GM21717 (cell line): ENCODE measurements at regions not wholly inside any gene's neighbourhood (a gene's known extent, or its start where the extent isn't known, plus 50 kb on each side); places are given as distances from the start of the nearest gene placed in this dataset.

Experiments used
- ATAC-seq: cut with Tn5 transposase; IDR thresholded peaks from one replicate; pipeline ENCODE4 v1.9.1; 2021; ENCODE audit warnings: mild to moderate bottlenecking, moderate library complexity; ENCODE audit not compliant: unreplicated experiment

DNA sequence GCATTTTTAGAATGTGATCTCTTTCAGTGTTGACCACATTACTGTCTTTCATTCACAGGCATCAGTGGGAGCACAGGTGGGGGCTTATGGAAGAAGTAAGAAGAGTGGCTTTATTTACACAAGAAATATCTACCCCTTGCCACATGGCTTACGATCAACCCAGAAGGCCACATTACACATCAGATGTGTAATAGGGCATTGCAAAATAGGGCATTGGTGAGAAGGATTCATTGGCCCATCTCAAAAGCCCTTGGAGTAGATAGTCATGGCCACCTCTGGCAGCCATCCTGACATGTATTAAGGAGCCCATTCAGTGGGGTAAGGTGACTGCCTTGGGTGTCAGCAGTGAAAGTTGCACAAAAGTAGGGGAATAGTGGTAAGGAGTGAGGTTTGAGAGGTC is 97.5 kb downstream of the MAFB start:
- no peak for ATAC-seq

DNA sequence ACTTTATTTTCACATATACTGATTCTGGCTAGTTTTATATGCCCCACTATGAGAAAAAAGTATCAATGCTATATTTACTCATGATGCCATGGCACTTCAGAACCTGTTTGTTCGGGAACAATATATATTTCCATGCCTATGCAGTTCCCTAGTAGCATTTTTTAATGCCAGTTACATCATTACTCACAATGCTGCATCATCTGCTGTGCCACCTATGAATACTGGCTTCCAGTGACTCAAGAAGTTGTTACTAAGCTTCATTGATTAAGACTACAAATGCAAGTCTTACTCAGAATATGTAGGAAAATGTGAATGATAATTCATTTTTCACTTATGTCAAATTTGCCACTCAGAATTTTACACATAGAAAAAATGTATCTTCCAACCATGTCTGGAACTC is 97.9 kb downstream of the MAFB start:
- no peak for ATAC-seq

DNA sequence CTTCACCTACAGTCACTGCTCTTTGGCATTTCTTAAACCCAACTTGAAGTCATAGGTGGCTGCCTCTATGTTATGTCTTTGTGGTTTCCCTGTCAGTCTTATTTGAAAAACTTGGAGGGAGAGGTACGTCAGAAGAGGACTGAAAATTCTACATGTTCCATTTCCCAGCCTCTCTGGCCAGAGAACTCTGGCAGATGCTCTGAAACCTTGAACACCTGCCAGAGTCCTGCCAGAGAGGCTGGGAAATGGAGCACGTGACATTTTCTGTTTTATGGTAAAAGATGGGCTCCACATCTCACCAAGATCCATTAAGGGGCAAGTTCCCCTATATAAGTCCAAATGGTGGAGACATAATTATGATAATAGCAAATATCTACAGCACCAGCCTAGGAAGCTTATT is 99.5 kb downstream of the MAFB start:
- ATAC-seq: no peak

DNA sequence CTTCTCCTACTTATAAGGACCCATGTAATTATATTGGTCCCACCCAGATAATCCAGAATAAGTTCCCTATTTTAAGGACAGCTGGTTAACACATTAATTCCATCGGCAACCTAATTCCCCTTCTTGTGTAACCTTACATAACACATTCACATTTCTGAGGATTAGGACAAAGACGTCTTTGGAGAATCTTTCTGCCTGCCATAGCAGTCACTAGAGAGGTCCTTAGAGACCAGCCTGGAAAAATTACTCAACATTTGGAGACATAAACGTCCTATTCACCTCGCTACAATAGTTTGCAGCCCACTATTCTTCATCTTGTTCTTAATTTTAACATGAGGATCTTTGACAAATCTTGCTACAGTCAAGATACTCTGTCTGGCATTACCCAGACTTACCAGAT is 100.1 kb downstream of the MAFB start:
- no peak for ATAC-seq

DNA sequence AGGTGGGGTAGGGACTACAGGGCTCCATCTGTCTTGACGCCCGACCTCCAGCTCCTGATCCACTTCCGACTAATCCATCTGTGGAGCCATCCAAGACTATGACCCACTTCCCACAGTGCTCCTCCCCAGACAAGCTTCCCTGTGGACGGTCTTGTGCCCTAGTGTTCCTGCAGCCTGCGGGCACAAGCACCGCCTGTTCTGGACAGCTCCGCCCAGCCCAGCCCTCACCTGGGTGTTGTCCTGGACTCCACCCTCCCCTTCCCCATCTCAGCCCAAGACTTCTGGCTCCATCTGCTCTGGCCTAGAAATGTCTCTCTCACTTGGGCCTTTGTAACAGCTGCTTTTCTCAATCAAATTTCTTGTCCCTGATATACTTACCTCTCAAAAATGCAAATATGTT is 102.0 kb downstream of the MAFB start:
- no peak for ATAC-seq

DNA sequence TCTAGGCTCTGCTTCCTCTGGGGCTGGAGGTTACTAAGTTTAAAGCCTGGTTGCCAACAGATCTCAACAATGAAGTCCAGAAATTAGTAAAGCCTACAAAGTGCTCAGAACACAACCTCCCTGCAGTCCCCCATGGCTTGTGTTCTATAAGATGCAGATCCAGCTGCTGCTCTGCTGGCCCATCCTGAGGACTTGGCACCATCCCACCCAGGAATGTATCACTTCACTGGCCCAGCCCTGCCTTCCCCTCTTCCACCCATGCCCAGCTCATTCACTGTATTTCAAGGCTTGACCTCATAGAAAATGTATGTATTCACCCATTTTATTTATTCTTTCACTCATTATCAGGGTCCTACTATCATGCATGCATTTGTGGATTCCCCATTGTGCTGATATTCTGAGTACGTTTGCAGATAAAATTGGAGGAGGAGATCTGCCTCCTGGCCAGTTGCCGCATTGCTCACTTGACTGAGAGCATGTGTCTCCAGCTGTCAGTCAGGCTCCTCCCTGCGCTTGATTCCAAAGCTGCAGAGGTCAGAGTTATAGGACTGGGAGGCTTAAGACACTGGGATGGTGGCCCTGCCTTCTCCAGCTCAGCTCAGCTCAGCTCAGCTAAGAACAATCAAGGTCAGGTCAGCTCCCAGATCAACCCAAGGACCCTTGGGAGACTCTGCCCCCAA is 104.8 kb downstream of the MAFB start:
- ATAC-seq: no peak

DNA sequence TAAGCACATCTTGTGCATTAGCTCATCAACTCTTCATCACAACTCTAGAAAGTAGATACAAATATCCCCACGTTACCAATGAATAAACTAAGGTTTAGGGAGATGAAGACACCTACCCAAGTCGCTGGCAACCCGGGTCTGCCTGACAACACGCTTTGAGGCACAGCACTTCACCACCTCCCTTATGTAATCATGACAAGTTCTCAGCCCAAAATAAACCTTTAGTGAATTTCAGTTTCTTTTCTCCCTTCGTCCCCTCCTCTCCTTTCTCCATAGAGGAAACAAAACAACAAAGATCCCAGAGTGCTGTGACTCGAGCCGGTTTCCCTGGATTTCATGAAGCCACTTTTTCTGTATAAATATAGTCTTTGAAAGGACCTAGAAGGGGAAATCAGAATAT is 105.4 kb downstream of the MAFB start:
- no peak for ATAC-seq

DNA sequence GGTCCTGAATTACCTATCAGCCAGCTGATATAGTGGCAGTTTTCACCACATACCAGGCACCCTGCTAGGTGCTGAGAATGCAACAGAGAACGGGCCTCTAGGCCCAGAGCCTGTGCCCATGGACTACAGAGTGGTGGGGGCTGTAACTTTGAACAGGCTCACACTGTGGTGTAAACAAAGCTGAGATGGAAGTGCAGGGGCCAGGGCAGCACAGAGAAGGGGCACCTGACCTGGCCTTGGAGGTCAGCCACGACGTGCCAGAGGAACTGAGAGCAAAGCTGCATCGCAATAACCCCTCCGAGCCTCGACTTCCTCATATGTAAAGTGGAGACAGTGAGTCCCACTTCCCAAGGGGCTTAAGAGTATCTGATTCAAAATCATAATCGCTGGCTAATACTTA is 105.8 kb downstream of the MAFB start:
- no peak for ATAC-seq

DNA sequence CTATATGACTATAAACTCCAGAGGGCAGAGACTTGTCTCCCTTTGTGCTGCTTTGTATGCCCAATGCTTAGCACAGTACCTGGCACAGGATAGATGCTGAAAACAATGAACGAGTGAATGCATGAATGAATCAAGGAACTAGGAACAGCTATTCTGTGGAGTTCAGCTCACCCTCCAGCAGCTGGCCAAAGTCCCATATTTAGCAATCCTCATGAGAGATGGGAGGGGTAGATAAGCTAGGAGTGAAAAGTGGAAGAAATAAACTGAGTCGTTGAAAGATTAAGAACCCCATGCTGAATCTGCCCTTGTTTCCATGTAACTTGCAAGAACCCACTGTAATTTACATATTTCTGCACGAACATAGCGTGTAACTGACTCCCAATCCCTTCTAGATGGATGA is 106.5 kb downstream of the MAFB start:
- ATAC-seq: no peak

DNA sequence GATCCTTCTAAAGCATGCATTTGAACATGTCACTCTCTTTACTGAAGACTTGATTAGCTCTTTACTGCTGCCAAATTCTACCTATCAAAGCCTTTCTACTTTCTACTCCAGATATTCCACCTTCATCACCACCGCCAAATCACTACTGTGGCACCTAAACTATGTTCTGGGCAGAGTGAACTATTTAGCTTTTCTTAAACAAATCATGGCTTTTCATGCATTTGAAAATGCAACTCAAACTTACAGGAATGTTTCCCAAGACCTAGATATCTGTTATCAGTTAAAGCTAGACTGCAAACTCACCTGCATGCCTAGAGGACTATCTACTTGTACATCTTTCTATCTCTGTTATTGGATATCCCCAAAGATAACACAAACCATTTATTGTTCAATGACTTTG is 109.3 kb downstream of the MAFB start:
- ATAC-seq: no peak

DNA sequence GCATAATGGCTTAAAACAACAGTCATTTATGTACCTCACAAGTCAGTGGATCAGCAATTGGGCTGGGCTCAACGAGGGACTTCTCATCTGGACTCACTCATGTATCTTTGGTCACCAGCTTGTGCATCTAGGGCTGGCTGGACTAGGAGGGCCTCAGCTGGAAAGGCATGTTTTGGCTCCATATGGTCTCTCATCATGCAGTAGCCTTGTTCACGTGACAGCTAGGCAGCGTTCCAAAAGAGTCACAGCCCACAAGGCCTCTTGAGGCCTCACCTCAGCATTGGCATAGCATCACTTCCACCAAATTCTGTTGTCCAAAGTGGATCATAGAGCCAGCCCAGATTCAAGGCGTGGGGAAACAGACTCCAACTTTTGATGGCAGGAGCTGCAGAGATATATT is 110.1 kb downstream of the MAFB start:
- ATAC-seq: no peak

DNA sequence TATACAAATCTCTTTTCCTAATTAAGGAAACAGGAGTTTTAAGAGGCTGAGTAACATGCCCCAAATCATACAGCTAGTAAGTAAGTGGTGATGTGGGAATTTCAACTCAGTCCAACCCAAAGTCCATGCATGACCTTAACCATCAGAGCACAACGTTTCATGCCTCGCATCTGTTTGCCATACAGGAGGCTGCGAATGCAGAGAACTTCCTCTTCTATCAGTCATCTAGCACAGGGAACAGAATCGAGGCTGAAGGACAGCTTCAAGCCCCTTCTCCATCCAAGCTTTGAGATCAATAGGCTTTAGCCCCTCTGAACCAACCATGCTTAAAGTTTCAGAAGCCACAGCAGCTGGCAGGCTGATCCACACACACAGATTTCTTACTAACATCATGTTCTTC is 113.2 kb downstream of the MAFB start:
- no peak for ATAC-seq

DNA sequence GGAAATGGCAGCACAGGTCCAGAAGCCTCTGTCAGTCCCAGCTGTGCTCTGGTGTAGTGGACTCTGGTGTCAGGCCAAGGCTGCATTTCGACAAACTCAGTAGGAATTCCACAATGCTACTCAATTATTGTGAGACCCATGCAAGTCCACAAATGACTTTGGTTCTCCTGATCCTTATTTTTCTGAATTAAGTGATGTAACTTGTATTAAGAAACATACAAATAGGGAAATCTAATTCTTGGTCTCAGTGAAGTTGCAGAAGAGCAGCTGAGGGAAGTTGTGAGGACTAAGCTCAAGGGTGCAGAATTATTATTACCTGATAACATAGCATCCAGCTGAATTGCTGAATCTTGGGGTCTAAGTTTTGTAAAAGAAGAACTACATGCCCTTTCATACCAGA is 116.8 kb downstream of the MAFB start:
- ATAC-seq: no peak

DNA sequence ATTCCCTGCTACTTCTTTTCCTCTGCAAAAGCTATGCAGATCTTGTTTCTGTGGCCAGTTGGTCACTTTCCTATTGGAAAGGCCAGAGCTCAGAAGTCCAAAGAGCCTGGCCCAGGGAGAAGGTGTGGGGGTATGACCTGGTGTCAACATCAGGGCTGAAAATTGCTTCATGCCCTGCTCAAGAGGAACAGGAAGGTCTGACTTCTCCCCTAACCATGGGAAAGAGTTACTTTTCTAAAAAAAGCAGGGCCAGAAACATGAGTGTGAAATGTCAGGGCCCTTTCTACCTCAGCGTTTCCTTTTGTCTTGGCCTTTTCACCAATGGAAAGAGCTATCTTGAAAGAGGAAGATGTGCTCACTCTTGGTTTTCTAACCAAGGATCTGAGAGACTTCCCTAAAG is 117.4 kb downstream of the MAFB start:
- no peak for ATAC-seq

DNA sequence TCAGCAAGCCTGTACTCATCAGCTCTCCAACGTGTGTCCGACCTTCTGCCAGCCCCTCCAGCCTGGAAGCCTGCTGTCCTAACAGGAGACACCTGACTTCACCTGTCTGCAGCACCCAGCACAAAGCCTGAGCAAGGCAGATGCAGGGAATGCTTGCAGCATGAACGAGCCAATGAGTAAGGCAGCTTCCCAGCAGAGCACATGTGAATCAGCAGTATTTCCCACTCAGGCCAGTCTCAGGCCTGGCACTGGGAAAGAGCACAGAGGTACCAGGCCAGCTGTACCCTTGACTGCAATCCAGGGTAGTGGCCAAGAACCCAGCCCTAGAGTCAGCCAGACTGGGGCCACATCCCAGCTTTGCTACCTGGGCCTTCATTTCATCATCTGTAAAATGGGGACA is 120.8 kb downstream of the MAFB start:
- ATAC-seq: no peak

DNA sequence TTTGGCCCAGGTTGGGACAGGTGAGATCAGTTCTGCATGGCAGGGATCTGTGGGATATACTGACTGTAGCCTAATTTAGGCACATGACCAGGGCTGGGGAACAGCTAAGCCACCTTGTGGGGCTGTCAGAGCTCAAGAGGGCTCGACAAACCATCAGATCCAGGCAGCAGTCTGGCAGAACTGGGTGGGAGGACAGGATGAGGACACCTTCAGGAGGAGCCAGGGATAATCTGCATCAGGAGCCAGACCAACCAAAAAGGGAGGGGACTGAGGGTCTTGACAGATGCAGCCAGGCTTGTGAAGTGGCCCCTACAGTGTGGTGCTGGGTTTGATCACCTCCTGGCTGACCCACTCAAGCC is 123.4 kb downstream of the MAFB start:
- ATAC-seq: no peak

DNA sequence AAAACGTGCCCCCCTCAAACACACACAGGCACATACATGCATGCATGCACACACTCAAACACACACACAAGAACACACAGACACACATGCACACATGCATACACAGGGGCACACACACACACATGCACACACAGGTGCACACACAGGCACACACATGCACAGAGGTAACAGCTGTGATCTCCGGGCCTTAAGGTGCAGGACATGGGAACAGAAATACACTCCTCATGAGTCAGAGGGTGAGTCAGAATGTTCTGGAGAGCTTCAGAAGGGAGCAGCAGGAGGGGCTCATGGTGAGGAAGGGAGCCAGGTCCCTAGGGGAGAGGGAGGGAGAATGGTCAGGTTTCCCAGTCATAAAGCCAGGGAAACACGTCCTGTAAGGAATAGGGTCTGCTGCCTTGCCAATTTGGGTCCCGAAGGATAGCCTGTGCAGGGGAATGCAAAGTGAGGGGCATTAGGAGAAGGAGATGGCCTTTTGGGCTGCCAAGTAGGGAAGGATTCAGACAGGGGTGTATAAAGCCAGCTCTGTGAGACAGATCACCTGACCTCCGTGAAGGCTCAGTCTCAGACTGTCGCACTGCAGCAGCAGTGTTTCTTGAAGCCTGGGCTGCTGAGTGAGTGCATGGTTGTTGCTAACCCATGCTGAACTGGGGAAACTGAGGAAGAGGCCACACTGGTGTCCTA is 123.9 kb downstream of the MAFB start:
- ATAC-seq: no peak

DNA sequence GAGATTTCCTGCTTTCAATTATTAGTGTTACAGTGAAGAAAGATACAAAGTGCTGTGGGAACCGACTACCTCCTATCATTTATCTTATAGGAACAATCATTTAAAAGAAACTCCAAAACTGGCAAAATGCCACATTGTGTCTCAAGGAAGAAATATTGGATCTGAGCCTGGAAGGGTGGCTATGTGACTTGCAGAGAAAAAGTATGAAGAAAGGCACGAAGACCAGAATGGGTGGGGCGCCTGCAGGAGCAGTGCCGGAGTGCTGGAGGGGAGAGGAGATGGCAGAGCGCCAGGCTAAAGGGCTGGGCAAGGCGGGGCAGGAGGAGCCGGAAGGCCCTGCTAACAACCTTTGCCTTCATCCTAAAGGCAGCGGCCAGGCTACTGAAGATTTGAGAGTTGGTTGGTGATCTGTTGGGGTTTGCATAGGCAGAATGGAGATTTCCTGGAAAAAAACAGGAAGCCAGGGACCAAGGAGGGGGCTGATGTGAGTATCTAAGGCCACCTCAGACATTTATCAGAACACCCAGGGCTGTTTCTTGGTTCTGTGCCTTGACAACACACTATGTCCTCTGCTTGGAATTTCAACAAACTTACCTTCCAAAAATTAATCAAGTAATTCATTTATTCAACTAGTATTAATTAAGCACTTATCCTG is 125.6 kb downstream of the MAFB start:
- no peak for ATAC-seq

DNA sequence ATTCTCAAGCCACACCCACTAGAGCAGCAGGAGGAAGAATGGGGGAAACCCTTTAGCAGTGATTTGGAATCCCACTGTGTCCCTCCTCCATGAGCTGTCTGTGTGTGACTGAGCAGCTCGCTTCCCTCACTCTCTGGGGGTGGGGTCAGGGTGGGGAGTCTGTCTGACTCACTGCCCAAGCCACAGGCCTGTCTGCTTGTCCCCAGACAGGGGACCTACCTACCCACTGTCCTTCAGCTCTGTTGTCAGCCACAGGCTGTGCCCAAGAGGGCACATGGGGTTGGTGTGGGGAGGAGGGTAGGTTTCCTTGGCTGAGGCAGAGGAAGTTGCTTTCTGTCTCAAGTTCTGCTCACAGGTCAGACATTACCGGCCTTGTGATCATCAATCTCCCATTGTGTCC is 127.0 kb downstream of the MAFB start:
- ATAC-seq: no peak

DNA sequence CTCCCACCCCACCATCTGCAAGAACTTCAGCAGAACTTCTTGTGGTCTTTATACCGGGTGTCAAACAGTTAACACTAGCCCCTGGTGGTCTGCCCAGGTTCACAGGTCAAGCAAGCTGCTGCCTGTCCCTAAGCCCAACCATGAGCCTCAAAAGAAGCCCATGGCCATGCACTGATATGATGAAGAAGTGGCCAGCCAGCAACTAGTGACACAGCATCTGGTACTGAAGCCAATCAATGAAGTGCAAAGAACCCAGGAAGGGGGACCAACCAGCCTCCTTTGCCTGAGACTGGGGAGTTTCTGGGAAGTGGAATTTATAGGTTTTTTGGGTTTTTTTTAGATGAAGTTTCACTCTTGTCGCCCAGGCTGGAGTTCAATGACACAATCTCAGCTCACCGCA is 127.8 kb downstream of the MAFB start:
- ATAC-seq: no peak

DNA sequence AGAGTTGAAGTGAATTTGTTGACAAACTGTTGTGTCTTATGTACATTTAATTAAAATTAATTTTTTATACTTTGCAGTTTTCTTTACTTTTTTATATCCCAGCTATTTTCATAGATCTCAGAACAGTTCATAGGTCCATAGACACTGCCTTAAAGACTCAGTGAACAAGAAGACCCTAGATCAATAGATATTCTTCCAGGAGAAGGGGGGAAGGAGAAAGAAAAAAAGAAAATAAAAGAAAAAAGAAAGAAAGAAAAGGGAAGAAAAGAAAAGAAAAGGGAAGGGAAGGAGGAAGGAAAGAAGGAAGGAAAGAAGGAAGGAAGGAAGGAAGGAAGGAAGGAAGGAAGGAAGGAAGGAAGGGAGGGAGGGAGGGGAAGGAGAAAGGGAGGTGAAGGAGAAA is 130.8 kb downstream of the MAFB start:
- ATAC-seq: no peak

DNA sequence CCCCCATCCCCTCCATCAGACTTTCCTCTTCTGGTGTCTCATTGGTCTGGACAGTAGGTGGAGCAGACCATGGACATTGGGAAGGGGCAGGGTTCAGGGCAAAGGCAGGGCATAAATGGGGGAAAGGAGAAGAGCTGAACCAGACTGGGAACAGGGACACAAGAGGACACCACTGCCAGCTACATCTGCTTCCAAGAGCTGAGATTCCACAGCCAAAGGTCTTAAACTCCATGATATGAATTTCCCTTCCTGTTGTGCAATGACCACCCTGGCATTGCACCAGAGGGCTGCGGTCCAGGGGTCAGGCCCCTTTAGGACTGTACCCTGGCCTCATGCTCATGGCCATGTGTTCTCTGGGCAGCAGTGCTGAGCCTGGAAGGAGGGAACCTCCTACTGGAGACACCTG is 137.9 kb downstream of the MAFB start:
- no peak for ATAC-seq
